GM12865 (cell line): ENCODE measurements at regions not wholly inside any gene's neighbourhood (a gene's known extent, or its start where the extent isn't known, plus 50 kb on each side); places are given as distances from the start of the nearest gene placed in this dataset.
"Not testable (repeated sequence)": the region's sequence is repeated elsewhere in the genome, so short reads cannot be mapped to it uniquely, and the experiment has no call there.

ENCODE experiments used
- DNase-seq: peaks from one replicate; pipeline ENCODE4 v3.0.0; 2010; ENCODE audit warnings: low read depth
- H3K4me3 ChIP-seq: 2 replicates; pipeline ENCODE4 v1.5.1; 2011; ENCODE audit warnings: mild to moderate bottlenecking, low read depth, low read length, control low read depth
- TF ChIP-seq, protein P1 (sequence below): IDR thresholded peaks from 2 replicates; pipeline ENCODE4 v1.5.1; 2011; ENCODE audit warnings: low read length, control low read depth, low read depth, inconsistent platforms; ENCODE audit not compliant: insufficient read depth; ENCODE audit errors: missing control alignments

- no peak overlapping the region for H3K4me3 ChIP-seq
- TF ChIP-seq, protein P1, sequence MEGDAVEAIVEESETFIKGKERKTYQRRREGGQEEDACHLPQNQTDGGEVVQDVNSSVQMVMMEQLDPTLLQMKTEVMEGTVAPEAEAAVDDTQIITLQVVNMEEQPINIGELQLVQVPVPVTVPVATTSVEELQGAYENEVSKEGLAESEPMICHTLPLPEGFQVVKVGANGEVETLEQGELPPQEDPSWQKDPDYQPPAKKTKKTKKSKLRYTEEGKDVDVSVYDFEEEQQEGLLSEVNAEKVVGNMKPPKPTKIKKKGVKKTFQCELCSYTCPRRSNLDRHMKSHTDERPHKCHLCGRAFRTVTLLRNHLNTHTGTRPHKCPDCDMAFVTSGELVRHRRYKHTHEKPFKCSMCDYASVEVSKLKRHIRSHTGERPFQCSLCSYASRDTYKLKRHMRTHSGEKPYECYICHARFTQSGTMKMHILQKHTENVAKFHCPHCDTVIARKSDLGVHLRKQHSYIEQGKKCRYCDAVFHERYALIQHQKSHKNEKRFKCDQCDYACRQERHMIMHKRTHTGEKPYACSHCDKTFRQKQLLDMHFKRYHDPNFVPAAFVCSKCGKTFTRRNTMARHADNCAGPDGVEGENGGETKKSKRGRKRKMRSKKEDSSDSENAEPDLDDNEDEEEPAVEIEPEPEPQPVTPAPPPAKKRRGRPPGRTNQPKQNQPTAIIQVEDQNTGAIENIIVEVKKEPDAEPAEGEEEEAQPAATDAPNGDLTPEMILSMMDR, result no peak
- no peak for DNase-seq
These were observed 101.7 kb upstream of the ZC3H12A start for GRCh38 chr1:37372711-37373110.

DNA sequence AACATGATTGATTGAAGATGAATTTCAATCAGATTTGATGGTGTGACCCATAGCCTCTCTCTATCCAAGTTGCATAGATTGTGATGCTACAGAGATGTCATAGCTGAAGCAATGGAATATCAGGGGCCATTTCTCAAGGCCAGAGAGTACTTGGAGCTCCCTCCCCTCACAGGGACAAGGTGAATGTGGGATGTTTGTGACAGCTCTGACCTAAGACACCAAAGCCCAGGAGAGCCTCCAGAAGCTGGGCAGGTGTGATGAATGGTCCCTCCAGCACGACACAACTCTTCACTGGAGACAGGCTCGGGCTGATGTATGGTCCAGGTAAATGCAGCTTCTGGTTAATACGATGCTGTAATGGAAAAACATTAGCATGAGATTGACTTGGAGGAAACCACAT is 101.0 kb upstream of the ZC3H12A start:
- no peak for DNase-seq
- TF ChIP-seq, protein P1, result no peak
- no peak overlapping the region for H3K4me3 ChIP-seq

DNA sequence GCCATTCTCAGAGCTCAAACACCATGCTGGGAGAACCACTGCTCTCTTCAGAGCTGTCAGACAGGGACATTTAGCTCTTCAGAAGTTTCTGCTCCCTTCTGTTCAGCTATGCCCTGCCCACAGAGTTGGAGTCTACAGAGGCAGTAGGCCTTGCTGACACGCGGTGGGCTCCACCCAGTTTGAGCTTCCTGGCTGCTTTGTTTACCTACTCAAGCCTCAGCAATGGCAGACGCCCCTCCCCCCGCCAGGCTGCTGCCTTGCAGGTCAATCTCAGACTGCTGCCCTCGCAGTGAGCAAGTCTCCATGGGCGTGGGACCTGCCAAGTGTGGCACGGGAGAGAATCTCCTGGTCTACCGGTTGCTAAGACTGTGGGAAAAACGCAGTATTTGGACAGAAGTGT is 93.8 kb upstream of the ZC3H12A start:
- DNase-seq, result not testable (repeated sequence)

GRCh38 chr1:37387854-37388253 is 86.5 kb upstream of the ZC3H12A start:
- DNase-seq, result no peak
- no peak overlapping the region for H3K4me3 ChIP-seq
- TF ChIP-seq, protein P1, result no peak

More for the DNA sequence above, 93.8 kb upstream of the ZC3H12A start:
- H3K4me3 ChIP-seq, result not testable (repeated sequence)

DNA sequence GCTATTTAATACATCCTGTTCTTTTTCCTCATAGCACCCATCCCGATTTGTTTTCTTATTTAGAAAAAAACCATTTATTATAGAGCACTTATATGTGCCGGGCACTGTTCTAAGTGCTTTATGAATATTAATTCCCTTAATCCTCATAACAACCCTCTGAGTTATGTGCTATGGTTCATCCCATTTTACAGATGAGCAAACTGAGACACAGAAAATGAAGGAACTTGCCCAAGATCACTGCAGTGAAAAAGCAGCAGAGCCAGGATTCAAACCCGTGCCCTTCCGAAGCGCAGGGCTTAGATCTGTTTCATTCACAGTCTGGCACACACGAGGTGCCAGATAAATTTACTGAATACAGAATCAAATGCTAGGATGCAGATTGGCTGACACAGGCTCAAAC is 85.1 kb upstream of the ZC3H12A start:
- TF ChIP-seq, protein P1, result no peak
- DNase-seq, result no peak
- H3K4me3 ChIP-seq, result no peak overlapping the region

DNA sequence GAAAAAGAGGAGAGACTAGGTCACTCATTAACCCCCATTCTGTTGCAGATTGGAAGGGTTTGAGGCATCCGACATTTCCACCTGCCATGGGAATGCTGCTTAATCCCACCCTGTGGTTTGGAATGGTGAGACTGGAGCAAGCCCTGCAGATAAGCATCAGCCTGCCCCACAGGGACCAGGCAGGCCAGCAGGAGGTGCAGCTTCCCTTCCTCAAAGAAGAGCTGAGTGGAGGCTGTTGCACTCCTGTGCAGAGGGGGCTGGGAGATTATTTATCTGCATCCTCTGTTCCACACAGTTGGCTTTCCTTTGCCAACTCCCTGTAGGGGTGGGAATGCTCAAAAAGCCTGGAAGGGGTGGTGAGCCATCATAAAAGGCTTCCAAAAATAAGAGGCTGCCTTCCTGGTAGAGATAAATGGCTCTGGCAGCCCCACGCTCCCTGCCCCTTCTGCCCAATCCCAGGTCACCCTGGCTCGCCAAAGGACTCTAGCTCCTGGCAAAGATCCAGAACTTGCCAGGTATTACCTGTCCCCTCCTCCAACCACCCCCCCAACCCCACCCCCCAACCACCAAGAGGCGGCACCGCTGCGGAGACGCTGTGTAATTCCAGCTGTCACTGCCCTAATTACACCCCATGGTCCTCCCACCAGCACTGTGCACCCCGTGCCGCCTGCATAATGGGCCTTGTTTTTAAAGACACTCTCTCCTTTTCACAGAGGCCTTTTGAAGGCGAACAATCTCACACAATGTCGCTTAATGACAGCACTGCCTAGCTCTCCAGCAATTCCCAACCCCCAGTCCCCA is 83.0 kb upstream of the ZC3H12A start:
- DNase-seq, result no peak
- TF ChIP-seq, protein P1, result no peak

GRCh38 chr1:37392051-37392450 is 82.3 kb upstream of the ZC3H12A start:
- TF ChIP-seq, protein P1, result no peak
- no peak overlapping the region for H3K4me3 ChIP-seq
- DNase-seq, result no peak

More for the DNA sequence above, 83.0 kb upstream of the ZC3H12A start:
- no peak overlapping the region for H3K4me3 ChIP-seq
